COR-L47 (cell line): ENCODE measurements at regions not wholly inside any gene's neighbourhood (a gene's known extent, or its start where the extent isn't known, plus 50 kb on each side); places are given as distances from the start of the nearest gene placed in this dataset.
"Not testable (repeated sequence)": the region's sequence is repeated elsewhere in the genome, so short reads cannot be mapped to it uniquely, and the experiment has no call there.

Experiments used
- DNase-seq: peaks from one replicate; lab custom pipeline; 2025; lab: John Stamatoyannopoulos, UW

GRCh38 chr3:20400281-20400680, 214.3 kb upstream of the SGO1 start:
- DNase-seq = no peak

- no peak for DNase-seq
Observed at GRCh38 chr3:20396335-20396734, 210.3 kb upstream of the SGO1 start.

- DNase-seq = no peak
Observed at GRCh38 chr3:20395692-20396091, 209.7 kb upstream of the SGO1 start.

- DNase-seq = no peak
Observed at GRCh38 chr3:20394243-20394642, 208.2 kb upstream of the SGO1 start.

GRCh38 chr3:20391644-20392043, 205.6 kb upstream of the SGO1 start:
- DNase-seq = no peak

GRCh38 chr3:20388971-20389370, 203.0 kb upstream of the SGO1 start:
- DNase-seq = no peak

- DNase-seq = no peak
Observed at GRCh38 chr3:20380295-20380694, 194.3 kb upstream of the SGO1 start.

GRCh38 chr3:20378315-20378714, 192.3 kb upstream of the SGO1 start:
- no peak for DNase-seq

- no peak for DNase-seq
Observed at GRCh38 chr3:20376665-20377217, 190.7 kb upstream of the SGO1 start.

- no peak for DNase-seq
Observed at GRCh38 chr3:20375302-20375701, 189.3 kb upstream of the SGO1 start.

GRCh38 chr3:20370273-20371063, 184.5 kb upstream of the SGO1 start:
- DNase-seq = not testable (repeated sequence)

GRCh38 chr3:20361000-20361399, 175.0 kb upstream of the SGO1 start:
- no peak for DNase-seq

GRCh38 chr3:20353286-20353685, 167.3 kb upstream of the SGO1 start:
- DNase-seq = no peak

- DNase-seq = no peak
Observed at GRCh38 chr3:20352546-20353179, 166.7 kb upstream of the SGO1 start.

- DNase-seq = no peak
Observed at GRCh38 chr3:20350449-20350848, 164.4 kb upstream of the SGO1 start.

GRCh38 chr3:20346916-20347315, 160.9 kb upstream of the SGO1 start:
- no peak for DNase-seq

- DNase-seq = no peak
Observed at GRCh38 chr3:20346369-20346768, 160.4 kb upstream of the SGO1 start.

- no peak for DNase-seq
Observed at GRCh38 chr3:20344400-20344959, 158.5 kb upstream of the SGO1 start.

GRCh38 chr3:20343790-20344189, 157.8 kb upstream of the SGO1 start:
- no peak for DNase-seq

- DNase-seq = peak; percentile 9
Observed at GRCh38 chr3:20340324-20340928, 154.4 kb upstream of the SGO1 start.

- DNase-seq = no peak
Observed at GRCh38 chr3:20336572-20336971, 150.6 kb upstream of the SGO1 start.

- no peak for DNase-seq
Observed at GRCh38 chr3:20334842-20335241, 148.8 kb upstream of the SGO1 start.

GRCh38 chr3:20327889-20328288, 141.9 kb upstream of the SGO1 start:
- no peak for DNase-seq
